Smooth muscle cell (in vitro differentiated cells): ENCODE measurements at regions not wholly inside any gene's neighbourhood (a gene's known extent, or its start where the extent isn't known, plus 50 kb on each side); places are given as distances from the start of the nearest gene placed in this dataset.

Experiments
- DNase-seq: peaks from one replicate; lab custom pipeline; 2025; ENCODE audit not compliant: unreplicated experiment; lab: John Stamatoyannopoulos, UW
- H2AFZ ChIP-seq: fragments of 200-600 bp; sonication (generic); 2 replicates; pipeline ENCODE4 v1.6.0; 2016; ENCODE audit warnings: antibody characterized with exemption, low read depth, mild to moderate bottlenecking
- H3F3A ChIP-seq: fragments of 200-600 bp; sonication (generic); 2 replicates; pipeline ENCODE4 v1.6.0; 2017; ENCODE audit warnings: antibody characterized with exemption, low read depth
- H3K27ac ChIP-seq: fragments of 200-600 bp; sonication (generic); 2 replicates; pipeline ENCODE4 v1.5.1; 2016; ENCODE audit warnings: low read depth, mild to moderate bottlenecking
- H3K27me3 ChIP-seq: fragments of 200-600 bp; sonication (generic); 2 replicates; pipeline ENCODE4 v1.6.1; 2016; ENCODE audit warnings: low read depth, mild to moderate bottlenecking
- H3K36me3 ChIP-seq: fragments of 200-600 bp; sonication (generic); 2 replicates; pipeline ENCODE4 v1.5.1; 2016; ENCODE audit warnings: low read depth
- H3K4me1 ChIP-seq: fragments of 200-600 bp; sonication (generic); 2 replicates; pipeline ENCODE4 v1.5.1; 2016; ENCODE audit warnings: low read depth
- H3K4me2 ChIP-seq: fragments of 200-600 bp; sonication (generic); 2 replicates; pipeline ENCODE4 v1.6.0; 2016; ENCODE audit warnings: mild to moderate bottlenecking
- H3K4me3 ChIP-seq: fragments of 200-600 bp; sonication (generic); 2 replicates; pipeline ENCODE4 v1.5.1; 2016; ENCODE audit warnings: mild to moderate bottlenecking
- H3K79me2 ChIP-seq: fragments of 200-600 bp; sonication (generic); 2 replicates; pipeline ENCODE4 v1.6.0; 2016; ENCODE audit warnings: low read depth, mild to moderate bottlenecking
- H3K9ac ChIP-seq: fragments of 200-600 bp; sonication (generic); 2 replicates; pipeline ENCODE4 v1.6.0; 2016; ENCODE audit warnings: low read depth
- H3K9me3 ChIP-seq: fragments of 200-600 bp; sonication (generic); replicated peaks from 2 replicates; pipeline ENCODE4 v1.5.1; 2016; ENCODE audit warnings: low read depth
- H4K20me1 ChIP-seq: fragments of 200-600 bp; sonication (generic); 2 replicates; pipeline ENCODE4 v1.6.0; 2016; ENCODE audit warnings: low read depth
- WGBS: methylation state at CpG from one replicate; pipeline ENCODE4 v1.1.7; 2016; ENCODE audit warnings: low lambda C conversion rate; 5-methylcytosine and 5-hydroxymethylcytosine counted together
- TF ChIP-seq, protein P1 (sequence below): fragments of 200-600 bp; sonication (generic); IDR thresholded peaks from 2 replicates; pipeline ENCODE4 v1.5.1; 2017; ENCODE audit warnings: borderline replicate concordance, mild to moderate bottlenecking, antibody characterized with exemption; ENCODE audit not compliant: insufficient read depth, poor library complexity, severe bottlenecking

DNA sequence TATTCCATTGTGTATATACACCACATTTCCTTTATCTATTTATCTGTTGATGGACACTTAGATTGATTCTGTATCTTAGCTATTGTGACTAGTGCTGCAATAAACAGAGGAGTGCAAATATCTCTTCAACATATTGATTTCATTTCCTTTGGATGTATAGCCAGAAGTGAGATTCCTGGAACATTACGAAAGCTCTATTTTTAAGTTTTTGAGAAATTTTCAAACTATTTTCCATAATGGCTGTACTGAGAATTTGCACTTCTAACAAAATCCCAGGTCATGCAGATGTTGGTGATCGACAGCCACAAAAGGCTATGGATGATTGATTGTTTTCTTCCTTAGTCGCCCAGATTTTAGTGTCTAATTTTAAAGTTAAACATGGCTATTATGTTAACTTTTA, 132.7 kb upstream of the MTAP start:
- no peak overlapping the region for H3K4me2 ChIP-seq
- H3F3A ChIP-seq: no peaks in the 10 kb centered on the region
- no peak overlapping the region for H3K9ac ChIP-seq
- H3K27ac ChIP-seq: no peak overlapping the region
- no peaks in the 10 kb centered on the region for H3K79me2 ChIP-seq
- no peak overlapping the region for H3K4me3 ChIP-seq
- H3K9me3 ChIP-seq: no peaks in the 10 kb centered on the region
- no peak overlapping the region for H2AFZ ChIP-seq
- H4K20me1 ChIP-seq: no peaks in the 10 kb centered on the region
- no peaks in the 10 kb centered on the region for H3K36me3 ChIP-seq
- 94% methylated on average over 3 of the region's 3 CpGs for WGBS
- DNase-seq: no peak
- no peaks in the 10 kb centered on the region for H3K27me3 ChIP-seq
- TF ChIP-seq, protein P1, sequence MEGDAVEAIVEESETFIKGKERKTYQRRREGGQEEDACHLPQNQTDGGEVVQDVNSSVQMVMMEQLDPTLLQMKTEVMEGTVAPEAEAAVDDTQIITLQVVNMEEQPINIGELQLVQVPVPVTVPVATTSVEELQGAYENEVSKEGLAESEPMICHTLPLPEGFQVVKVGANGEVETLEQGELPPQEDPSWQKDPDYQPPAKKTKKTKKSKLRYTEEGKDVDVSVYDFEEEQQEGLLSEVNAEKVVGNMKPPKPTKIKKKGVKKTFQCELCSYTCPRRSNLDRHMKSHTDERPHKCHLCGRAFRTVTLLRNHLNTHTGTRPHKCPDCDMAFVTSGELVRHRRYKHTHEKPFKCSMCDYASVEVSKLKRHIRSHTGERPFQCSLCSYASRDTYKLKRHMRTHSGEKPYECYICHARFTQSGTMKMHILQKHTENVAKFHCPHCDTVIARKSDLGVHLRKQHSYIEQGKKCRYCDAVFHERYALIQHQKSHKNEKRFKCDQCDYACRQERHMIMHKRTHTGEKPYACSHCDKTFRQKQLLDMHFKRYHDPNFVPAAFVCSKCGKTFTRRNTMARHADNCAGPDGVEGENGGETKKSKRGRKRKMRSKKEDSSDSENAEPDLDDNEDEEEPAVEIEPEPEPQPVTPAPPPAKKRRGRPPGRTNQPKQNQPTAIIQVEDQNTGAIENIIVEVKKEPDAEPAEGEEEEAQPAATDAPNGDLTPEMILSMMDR: no peak
- H3K4me1 ChIP-seq: peaks cover 5% of the 10 kb centered on the region

DNA sequence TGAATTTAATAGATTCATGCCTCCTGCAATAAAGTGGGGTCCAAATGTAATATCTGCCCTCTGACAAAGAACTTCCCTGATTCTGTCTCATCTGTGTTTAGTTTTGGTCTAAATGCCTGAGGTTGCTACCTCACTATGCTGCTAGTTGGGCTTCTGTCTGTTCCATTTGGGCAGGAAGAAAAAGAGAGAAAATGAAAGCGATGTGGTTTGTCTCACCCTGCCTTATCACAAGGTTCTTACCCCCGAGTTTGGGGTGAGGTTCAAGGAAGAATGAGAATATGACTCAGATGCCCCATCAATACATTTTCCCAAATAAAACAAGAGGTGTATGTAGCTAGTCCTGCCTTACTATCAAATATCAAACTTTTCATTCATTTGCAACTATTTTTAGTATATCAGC, 132.1 kb upstream of the MTAP start:
- Histone ChIP-seq H3K79me2 (no peaks in the 10 kb centered on the region), H3K27me3 (no peaks in the 10 kb centered on the region), H3K9ac (no peak overlapping the region), H3K9me3 (no peaks in the 10 kb centered on the region), H2AFZ (no peak overlapping the region), H4K20me1 (no peaks in the 10 kb centered on the region), H3K4me2 (no peak overlapping the region), H3K4me1 (peaks cover 5% of the 10 kb centered on the region), H3F3A (no peaks in the 10 kb centered on the region), H3K36me3 (no peaks in the 10 kb centered on the region), H3K27ac (no peak overlapping the region), H3K4me3 (no peak overlapping the region)
- TF ChIP-seq, protein P1: no peak
- no peak for DNase-seq
- WGBS: 89% methylated on average over 2 of the region's 2 CpGs

DNA sequence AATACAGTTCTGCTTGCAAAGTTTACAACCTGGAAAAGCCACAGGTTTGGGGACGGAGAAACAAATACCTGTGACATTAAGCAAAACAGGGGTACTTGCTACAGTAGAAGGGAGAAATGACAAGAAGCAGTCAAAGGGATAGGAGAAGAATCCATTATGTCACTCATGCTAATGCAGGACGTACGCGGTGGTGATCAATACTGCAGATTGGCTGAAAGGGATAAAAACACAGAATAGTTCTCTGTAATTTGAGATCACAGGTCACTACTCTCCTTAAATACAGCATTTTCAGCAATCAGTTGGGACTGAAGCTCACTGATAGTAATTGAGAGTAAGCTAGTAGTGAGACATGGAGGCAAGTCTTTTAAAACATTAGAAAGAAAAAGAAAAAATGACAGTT, 130.3 kb upstream of the MTAP start:
- 69% methylated on average over 4 of the region's 4 CpGs for WGBS
- peaks cover 5% of the 10 kb centered on the region for H3K4me1 ChIP-seq

DNA sequence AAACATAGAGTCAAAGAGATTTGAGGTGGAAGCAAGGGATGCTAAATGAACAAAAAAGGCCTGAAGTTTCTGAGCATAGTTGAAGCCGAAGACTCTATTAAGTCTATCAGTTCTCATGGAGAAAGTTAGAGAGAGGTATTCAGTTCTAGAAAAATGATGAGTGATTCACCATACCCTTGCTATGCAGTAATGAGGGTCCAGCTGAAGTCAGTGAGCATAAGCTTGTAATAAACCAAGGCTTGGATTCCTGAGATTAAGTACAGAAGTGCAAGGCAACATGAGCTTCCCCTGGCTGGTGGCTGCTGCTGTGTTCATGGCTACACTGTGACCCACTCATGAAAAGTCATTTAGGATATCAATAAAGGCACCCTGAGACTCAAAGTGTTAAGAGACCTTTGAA, 129.7 kb upstream of the MTAP start:
- DNase-seq: no peak

More for the DNA sequence above, 130.3 kb upstream of the MTAP start:
- Histone ChIP-seq H3F3A (no peaks in the 10 kb centered on the region), H2AFZ (peak overlapping the region; percentile 62), H3K36me3 (no peaks in the 10 kb centered on the region), H3K9ac (no peak overlapping the region), H3K27me3 (no peaks in the 10 kb centered on the region), H3K4me2 (no peak overlapping the region), H3K4me3 (no peak overlapping the region), H4K20me1 (no peaks in the 10 kb centered on the region), H3K79me2 (no peaks in the 10 kb centered on the region), H3K27ac (peak overlapping the region; percentile 14), H3K9me3 (no peaks in the 10 kb centered on the region)
- DNase-seq: no peak
- TF ChIP-seq, protein P1: no peak

More for the DNA sequence above, 129.7 kb upstream of the MTAP start:
- 58% methylated on average over 1 of the region's 1 CpG for WGBS
- H3K36me3 ChIP-seq: no peaks in the 10 kb centered on the region
- H3K27me3 ChIP-seq: no peaks in the 10 kb centered on the region
- no peaks in the 10 kb centered on the region for H3K79me2 ChIP-seq
- no peak overlapping the region for H3K4me2 ChIP-seq
- H3K4me3 ChIP-seq: no peak overlapping the region
- peaks cover 5% of the 10 kb centered on the region for H3K4me1 ChIP-seq
- peak overlapping the region; percentile 14 for H3K27ac ChIP-seq
- no peak overlapping the region for H3K9ac ChIP-seq
- H4K20me1 ChIP-seq: no peaks in the 10 kb centered on the region
- no peaks in the 10 kb centered on the region for H3K9me3 ChIP-seq
- H2AFZ ChIP-seq: peak overlapping the region; percentile 62
- H3F3A ChIP-seq: no peaks in the 10 kb centered on the region
- TF ChIP-seq, protein P1: no peak
